ENCODE measurements at regions not wholly inside any gene's neighbourhood (a gene's known extent, or its start where the extent isn't known, plus 50 kb on each side); places are given as distances from the start of the nearest gene placed in this dataset.

GRCh38 chr18:67608615-67609273, 92.2 kb upstream of the DSEL start:
- peak; percentile 48 for DNase-seq (ENCODE audit: low read depth)

GRCh38 chr18:67608191-67608590, 91.7 kb upstream of the DSEL start:
- no peak for DNase-seq (ENCODE audit: low read depth)

DNA sequence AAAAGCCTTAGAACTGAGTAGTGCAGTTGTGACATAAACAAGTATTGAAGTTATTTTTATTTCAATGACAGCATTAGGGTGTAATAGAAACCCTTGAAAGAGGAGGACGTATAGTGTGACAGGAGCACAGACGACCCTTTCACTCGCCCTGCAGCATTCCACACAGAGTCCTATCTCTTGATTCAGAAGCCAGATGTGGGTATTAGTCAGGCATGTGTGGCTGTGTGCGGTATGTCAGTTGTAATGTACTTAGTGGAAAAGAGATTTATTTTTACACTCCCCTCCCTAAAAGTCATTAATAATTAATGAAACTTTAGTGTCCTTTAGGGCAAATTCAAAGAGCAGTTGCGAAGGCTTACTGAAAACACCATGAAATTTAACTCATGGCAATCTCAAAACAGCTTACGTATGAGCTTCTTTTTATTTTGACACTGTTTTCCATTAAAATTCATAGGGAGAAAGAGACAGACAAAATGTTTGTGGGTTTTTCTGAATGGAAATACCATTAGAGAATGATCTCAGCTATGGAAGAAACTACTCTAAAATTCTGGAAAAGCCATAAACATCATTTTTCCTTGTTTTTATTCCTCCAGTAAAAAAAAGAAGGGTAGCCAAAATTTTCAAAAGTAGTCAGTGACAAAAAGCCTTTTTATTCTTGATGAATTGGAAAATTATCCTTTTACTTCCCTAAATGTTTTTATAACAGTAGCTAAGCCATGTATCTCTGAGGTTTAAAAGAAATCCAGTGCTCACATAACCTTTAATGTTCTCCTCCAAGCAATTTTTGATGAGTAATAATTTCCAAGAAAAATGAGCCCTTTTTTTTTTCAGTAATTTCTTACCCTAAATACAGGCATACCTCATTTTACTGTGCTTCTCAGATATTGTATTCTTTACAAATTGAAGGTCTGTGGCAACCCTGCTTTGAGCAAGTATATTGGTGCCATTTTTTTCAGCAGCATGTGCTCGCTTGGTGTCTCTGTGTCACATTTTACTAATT, 84.0 kb upstream of the DSEL start:
- peak; percentile 83 for DNase-seq (ENCODE audit: low read depth)

- DNase-seq (ENCODE audit: low read depth), result peak; percentile 31
Observed at GRCh38 chr18:67599277-67599676, 82.8 kb upstream of the DSEL start.

DNA sequence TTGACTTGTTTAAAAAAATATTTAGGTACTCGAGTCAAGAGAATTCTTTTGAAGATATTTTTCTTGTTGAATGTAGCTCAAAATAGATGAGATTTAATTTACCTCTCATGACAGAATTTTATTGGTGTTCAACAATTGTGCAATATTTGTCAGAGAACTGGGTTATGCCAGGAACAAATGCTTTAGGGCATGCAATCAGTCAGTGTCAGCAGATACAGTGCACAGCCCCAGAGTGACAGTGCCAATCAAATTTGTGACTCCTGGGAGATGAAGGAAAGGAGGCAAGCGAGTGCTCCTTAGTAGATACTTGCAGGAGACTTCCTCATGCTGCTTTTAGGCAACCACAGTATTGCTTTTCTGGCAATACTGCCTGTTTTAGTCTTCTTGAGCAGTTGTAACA, 81.2 kb upstream of the DSEL start:
- DNase-seq (ENCODE audit: low read depth), result no peak

DNA sequence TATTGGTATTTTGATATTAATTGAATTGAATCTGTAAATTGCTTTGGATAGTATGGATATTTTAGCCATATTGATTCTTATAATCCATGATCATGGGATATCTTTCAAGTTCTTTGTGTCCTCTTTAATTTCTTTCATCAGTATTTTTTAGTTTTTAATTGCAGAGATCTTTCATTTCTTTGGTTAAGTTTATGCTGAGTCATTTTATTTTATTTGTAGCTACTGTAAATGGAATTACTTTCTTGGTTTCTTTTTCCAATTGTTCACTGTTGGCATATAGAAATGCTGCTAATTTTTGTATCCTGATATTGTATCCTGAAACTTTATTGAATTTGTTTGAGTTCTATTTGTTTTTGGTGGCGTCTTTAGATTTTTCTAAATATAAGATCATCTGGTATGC, 79.5 kb upstream of the DSEL start:
- no peak for DNase-seq (ENCODE audit: low read depth)

DNA sequence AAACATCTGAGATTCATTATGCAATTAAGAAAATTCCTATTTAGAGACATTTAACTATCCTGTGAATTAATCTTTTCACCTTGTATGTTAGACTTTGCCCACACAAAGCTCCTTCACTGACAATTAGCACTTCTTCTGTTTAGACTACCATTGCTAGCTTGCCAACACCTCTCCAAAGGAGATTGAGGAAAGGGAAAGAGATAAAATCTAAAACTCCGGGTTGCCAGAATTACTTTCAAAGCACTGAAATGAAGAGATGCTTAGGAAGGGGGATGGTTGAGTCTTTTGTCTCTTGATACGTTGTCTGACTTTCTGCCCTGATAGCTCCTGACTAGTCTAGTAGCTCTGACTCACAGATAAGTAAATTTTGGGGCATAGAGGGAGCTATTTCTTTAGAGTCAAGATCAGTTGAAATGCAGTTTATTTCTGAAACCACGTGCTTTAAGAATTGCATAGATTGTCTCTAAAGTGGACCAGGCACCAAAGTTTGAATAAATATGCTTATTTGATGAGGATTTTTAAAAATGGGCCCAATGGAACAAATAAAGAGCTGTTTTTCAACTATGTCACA, 74.1 kb upstream of the DSEL start:
- DNase-seq (ENCODE audit: low read depth), result no peak

DNA sequence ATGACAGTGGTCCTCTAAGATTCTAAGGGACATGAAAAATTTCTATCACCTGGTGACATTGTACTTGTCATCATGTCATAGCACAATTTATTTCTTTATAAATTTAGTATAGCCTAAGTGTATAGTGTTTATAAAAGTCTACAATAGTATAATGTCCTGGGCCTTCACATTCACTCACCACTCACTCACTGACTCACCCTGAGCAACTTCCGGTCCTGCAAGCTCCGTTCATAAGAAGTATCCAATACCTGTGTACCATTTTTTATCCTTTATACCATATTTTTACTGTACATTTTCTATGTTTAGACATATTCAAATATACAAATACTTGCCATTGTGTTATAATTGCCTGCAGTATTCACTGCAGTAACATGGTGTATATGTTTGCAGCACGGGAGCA, 72.8 kb upstream of the DSEL start:
- DNase-seq (ENCODE audit: low read depth), result no peak

DNA sequence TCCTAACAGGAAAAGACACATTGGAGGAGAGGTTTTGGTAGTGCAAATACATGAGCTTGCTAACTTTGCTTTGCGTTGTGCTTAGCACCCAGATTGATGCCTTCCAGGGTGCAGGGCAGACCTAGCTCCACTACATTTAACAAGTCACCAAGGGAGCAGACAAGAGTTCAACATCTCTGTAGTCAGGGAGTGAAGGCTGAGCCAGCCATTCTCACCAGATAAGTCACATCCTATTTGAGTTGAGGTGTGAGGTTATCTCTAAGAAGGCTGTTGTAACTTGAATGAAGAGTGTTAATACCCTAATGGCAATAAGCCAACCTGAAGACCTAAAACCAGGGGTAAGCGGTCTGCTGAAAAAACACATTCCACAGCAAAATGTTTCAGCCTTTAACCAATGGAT, 69.6 kb upstream of the DSEL start:
- DNase-seq (ENCODE audit: low read depth), result no peak

DNA sequence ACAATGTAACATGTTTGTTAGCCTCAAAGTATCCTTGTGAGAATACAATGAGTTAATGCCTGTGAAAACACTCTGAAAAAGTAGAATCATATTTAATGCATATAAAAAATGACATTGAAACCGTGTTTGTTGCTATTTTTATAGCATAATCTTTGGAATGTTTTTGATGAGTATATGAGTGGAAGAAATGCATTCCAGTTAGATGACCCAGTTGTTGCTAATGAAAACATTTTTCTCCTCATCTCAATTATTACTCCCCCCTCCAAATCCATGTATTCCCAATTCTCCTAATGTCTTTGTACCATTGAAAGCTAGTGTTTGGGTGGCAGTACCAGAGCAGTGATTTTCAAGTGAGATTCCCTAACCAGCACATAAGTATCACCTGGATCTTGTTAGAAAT, 67.1 kb upstream of the DSEL start:
- DNase-seq (ENCODE audit: low read depth), result no peak

GRCh38 chr18:67582488-67582887, 66.0 kb upstream of the DSEL start:
- no peak for DNase-seq (ENCODE audit: low read depth)

GRCh38 chr18:67581178-67581577, 64.7 kb upstream of the DSEL start:
- DNase-seq (ENCODE audit: low read depth), result peak; percentile 56

- no peak for DNase-seq (ENCODE audit: low read depth)
Observed at GRCh38 chr18:67577386-67577785, 60.9 kb upstream of the DSEL start.

DNA sequence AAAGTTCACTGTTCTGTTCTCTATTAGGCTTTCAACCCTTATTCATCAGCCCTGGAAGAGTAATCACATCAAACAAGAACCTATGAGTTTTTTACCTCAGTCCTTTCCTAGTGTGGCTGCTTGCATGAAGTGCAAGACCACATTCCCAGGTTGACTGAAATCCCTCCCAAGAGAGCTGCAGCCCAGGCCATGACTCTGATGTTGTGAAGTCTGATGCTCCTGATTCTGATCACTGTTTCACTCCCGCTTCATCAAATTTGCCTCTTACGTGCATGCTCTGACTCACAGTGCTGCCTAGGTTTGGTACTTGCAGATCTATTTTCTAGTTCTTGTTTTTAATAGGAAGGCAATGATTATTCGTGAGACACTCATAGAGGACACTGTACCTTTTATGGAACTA, 58.2 kb upstream of the DSEL start:
- DNase-seq (ENCODE audit: low read depth), result no peak

GRCh38 chr18:67568166-67568565, 51.6 kb upstream of the DSEL start:
- no peak for DNase-seq (ENCODE audit: low read depth)
